Uterus (tissue), 2 donors: ENCODE measurements at regions not wholly inside any gene's neighbourhood (a gene's known extent, or its start where the extent isn't known, plus 50 kb on each side); places are given as distances from the start of the nearest gene placed in this dataset.

ENCODE experiments used
- POLR2A ChIP-seq, 2 donors: fragments of 450-650 bp; IDR thresholded peaks; one replicate each; pipeline ENCODE4 v1.6.1; 2016; ENCODE audit warnings: antibody characterized with exemption in 2 of 2, mild to moderate bottlenecking in 1 of 2, moderate library complexity in 1 of 2
- TF ChIP-seq, protein P1 (sequence below), 4 experiments: fragments of 200-600 bp in 2 of 4; fragments of 450-650 bp in 2 of 4; sonication (generic) in 2 of 4; IDR thresholded peaks; one replicate each; pipeline ENCODE4 v1.5.1; 2016 to 2019; ENCODE audit warnings: antibody characterized with exemption in 4 of 4, mild to moderate bottlenecking in 2 of 4, moderate library complexity in 1 of 4

DNA sequence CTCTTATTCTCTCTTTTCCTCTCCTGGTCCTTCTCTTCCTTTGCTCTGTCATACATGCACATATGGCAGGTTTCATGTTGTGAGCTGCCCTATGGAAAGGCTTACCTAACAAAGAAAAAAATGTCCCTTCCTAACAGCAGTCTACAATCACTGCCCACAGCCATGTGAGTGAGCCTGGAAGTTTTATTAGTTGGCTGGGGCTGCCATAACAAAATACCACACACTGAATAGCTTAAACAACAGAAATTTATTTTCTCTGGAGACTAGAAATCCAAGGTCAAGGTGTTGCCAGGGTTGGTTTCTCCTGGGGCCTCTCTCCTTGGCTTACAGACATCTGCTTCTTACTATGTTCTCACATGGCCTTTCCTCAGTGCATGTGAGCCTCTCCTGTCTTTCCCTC, 142.1 kb downstream of the TRIB2 start:
- TF ChIP-seq, protein P1, sequence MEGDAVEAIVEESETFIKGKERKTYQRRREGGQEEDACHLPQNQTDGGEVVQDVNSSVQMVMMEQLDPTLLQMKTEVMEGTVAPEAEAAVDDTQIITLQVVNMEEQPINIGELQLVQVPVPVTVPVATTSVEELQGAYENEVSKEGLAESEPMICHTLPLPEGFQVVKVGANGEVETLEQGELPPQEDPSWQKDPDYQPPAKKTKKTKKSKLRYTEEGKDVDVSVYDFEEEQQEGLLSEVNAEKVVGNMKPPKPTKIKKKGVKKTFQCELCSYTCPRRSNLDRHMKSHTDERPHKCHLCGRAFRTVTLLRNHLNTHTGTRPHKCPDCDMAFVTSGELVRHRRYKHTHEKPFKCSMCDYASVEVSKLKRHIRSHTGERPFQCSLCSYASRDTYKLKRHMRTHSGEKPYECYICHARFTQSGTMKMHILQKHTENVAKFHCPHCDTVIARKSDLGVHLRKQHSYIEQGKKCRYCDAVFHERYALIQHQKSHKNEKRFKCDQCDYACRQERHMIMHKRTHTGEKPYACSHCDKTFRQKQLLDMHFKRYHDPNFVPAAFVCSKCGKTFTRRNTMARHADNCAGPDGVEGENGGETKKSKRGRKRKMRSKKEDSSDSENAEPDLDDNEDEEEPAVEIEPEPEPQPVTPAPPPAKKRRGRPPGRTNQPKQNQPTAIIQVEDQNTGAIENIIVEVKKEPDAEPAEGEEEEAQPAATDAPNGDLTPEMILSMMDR (IDR thresholded peaks at IDR 0.05) = no peak
- TF ChIP-seq POLR2A (IDR thresholded peaks at IDR 0.05) = no peak
